IgD-negative memory B cell (primary cell): ENCODE measurements at regions not wholly inside any gene's neighbourhood (a gene's known extent, or its start where the extent isn't known, plus 50 kb on each side); places are given as distances from the start of the nearest gene placed in this dataset.
"Not testable (repeated sequence)": the region's sequence is repeated elsewhere in the genome, so short reads cannot be mapped to it uniquely, and the experiment has no call there.

Experiments
- H3K27ac Mint-ChIP-seq, 3 donors: one replicate each; pipeline ENCODE4 v1.8.0; 2020 to 2022; ENCODE audit warnings: mild to moderate bottlenecking in 3 of 3, mixed read lengths in 3 of 3, moderate library complexity in 1 of 3
- H3K27me3 Mint-ChIP-seq: one replicate; pipeline ENCODE4 v1.8.0; 2021; ENCODE audit warnings: mixed read lengths
- H3K36me3 Mint-ChIP-seq: one replicate; pipeline ENCODE4 v1.8.0; 2020; ENCODE audit warnings: mild to moderate bottlenecking, mixed read lengths
- H3K4me1 Mint-ChIP-seq, 3 donors: one replicate each; pipeline ENCODE4 v1.8.0; 2020 to 2022; ENCODE audit warnings: mixed read lengths in 3 of 3, mild to moderate bottlenecking in 1 of 3
- H3K4me3 Mint-ChIP-seq, 4 donors: one replicate each; pipeline ENCODE4 v1.8.0; 2020 to 2022; ENCODE audit warnings: mild to moderate bottlenecking in 4 of 4, mixed read lengths in 4 of 4, moderate library complexity in 3 of 4
- H3K9me3 Mint-ChIP-seq, 3 donors: one replicate each; pipeline ENCODE4 v1.8.0; 2020 to 2021; ENCODE audit warnings: mixed read lengths in 3 of 3, mild to moderate bottlenecking in 1 of 3

- Mint-ChIP-seq H3K4me3 (no peak overlapping the region), H3K9me3 (peaks cover 0 to 3% (median 0%) of the 10 kb centered on the region in 3 donors), H3K27me3 (peaks cover 7% of the 10 kb centered on the region), H3K4me1 (peaks cover 0 to 3% (median 0%) of the 10 kb centered on the region in 3 donors), H3K27ac (no peak overlapping the region), H3K36me3 (peaks cover 1% of the 10 kb centered on the region)
Observed at GRCh38 chr6:135624402-135625295, 127.1 kb upstream of the AHI1 start.

DNA sequence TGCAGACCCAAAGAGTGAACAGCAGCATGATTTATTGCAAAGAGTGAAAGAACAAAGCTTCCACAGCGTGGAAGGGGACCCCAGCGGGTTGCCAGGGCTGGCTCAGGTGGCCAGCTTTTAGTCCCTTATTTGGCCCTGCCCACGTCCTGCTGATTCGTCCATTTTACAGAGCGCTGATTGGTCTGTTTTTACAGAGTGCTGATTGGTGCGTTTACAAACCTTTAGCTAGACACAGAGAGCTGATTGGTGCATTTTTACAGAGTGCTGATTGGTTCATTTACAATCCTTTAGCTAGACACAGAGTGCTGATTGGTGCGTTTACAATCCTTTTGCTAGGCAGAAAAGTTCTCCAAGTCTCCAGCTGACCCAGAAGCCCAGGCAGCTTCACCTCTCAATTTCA lies 128.5 kb upstream of the AHI1 start:
- not testable (repeated sequence) for H3K4me3 Mint-ChIP-seq, H3K36me3 Mint-ChIP-seq, H3K4me1 Mint-ChIP-seq, H3K9me3 Mint-ChIP-seq, H3K27me3 Mint-ChIP-seq, H3K27ac Mint-ChIP-seq

- Mint-ChIP-seq H3K9me3 (peaks cover 0 to 2% (median 0%) of the 10 kb centered on the region in 3 donors), H3K36me3 (peaks cover 1% of the 10 kb centered on the region), H3K4me3 (no peak overlapping the region), H3K27me3 (peaks cover 7% of the 10 kb centered on the region), H3K27ac (no peak overlapping the region), H3K4me1 (peaks cover 0 to 3% (median 0%) of the 10 kb centered on the region in 3 donors)
Observed at GRCh38 chr6:135627092-135627715, 129.7 kb upstream of the AHI1 start.

DNA sequence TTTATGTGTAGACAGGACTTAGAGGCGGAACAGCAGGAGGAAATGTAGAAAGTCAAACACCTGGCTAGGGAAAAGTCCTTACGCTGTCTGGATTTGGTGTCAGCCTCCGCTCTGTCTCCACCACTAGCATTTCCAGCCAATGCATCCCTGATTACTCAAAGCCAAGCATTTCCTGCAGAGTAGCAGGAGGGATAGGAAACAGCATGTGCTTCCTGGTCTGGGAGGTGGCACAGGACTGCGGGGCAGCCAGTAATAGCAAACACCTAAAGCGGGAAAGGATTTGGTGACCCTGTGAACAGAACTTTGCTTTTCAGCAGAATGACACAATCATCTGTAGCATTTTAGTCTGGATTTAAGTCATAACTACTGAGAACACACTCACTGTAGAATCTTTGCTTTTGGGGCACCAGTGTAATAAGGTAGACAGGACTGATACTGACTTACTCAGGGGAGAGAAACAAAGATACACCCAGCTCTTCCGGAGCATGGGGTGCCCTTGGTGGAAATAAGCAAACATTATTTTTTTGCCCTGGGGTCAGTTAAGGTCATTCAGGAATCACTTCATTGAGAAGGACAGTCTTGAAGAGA lies 133.3 kb upstream of the AHI1 start:
- no peak overlapping the region for H3K4me3 Mint-ChIP-seq
- peaks cover 3% of the 10 kb centered on the region for H3K27me3 Mint-ChIP-seq

GRCh38 chr6:135631821-135632220 lies 134.3 kb upstream of the AHI1 start:
- H3K27me3 Mint-ChIP-seq: peaks cover 3% of the 10 kb centered on the region
- no peaks in the 10 kb centered on the region for H3K9me3 Mint-ChIP-seq
- H3K36me3 Mint-ChIP-seq: peaks cover 2% of the 10 kb centered on the region
- no peak overlapping the region for H3K27ac Mint-ChIP-seq
- H3K4me1 Mint-ChIP-seq: no peaks in the 10 kb centered on the region
- no peak overlapping the region for H3K4me3 Mint-ChIP-seq

More for the DNA sequence above, 133.3 kb upstream of the AHI1 start:
- Mint-ChIP-seq H3K4me1 (no peaks in the 10 kb centered on the region), H3K36me3 (peaks cover 2% of the 10 kb centered on the region), H3K9me3 (no peaks in the 10 kb centered on the region), H3K27ac (no peak overlapping the region)

GRCh38 chr6:135633573-135633972 lies 136.0 kb upstream of the AHI1 start:
- Mint-ChIP-seq H3K4me3 (no peak overlapping the region), H3K27ac (no peak overlapping the region)

GRCh38 chr6:135637701-135638100 lies 140.2 kb upstream of the AHI1 start:
- Mint-ChIP-seq H3K36me3 (peaks cover 2% of the 10 kb centered on the region), H3K27ac (no peak overlapping the region), H3K4me3 (no peak overlapping the region), H3K4me1 (no peaks in the 10 kb centered on the region), H3K9me3 (no peaks in the 10 kb centered on the region), H3K27me3 (peaks cover 2% of the 10 kb centered on the region)

More at GRCh38 chr6:135633573-135633972, 136.0 kb upstream of the AHI1 start:
- H3K36me3 Mint-ChIP-seq: peaks cover 2% of the 10 kb centered on the region
- no peaks in the 10 kb centered on the region for H3K9me3 Mint-ChIP-seq
- H3K4me1 Mint-ChIP-seq: no peaks in the 10 kb centered on the region
- peaks cover 3% of the 10 kb centered on the region for H3K27me3 Mint-ChIP-seq

GRCh38 chr6:135638108-135638507 lies 140.6 kb upstream of the AHI1 start:
- no peaks in the 10 kb centered on the region for H3K9me3 Mint-ChIP-seq
- H3K27me3 Mint-ChIP-seq: peaks cover 2% of the 10 kb centered on the region
- H3K4me1 Mint-ChIP-seq: no peaks in the 10 kb centered on the region
- no peak overlapping the region for H3K4me3 Mint-ChIP-seq
- peaks cover 2% of the 10 kb centered on the region for H3K36me3 Mint-ChIP-seq
- no peak overlapping the region for H3K27ac Mint-ChIP-seq

DNA sequence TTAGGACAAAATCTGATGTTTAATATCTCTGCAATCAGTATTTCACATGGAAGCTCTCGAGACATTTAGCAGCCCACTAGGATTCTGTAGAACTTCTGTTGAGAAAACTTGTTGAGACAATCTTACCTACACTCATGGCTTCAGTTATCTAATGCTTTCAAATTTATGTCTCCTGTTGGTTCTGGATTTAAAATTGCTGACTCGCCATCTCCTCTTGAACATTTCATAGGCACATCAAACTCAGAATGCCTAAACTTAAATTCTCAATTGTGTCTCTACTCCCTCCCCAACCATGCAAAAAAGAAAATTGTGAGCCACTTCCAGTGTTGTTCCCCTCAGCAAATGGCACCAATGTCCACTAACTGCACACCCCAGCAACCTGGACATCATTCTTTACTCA lies 142.5 kb upstream of the AHI1 start:
- Mint-ChIP-seq H3K36me3 (no peaks in the 10 kb centered on the region), H3K4me3 (no peak overlapping the region)

GRCh38 chr6:135640449-135641111 lies 143.0 kb upstream of the AHI1 start:
- no peak overlapping the region for H3K4me3 Mint-ChIP-seq
- no peak overlapping the region for H3K27ac Mint-ChIP-seq
- no peaks in the 10 kb centered on the region for H3K27me3 Mint-ChIP-seq
- H3K9me3 Mint-ChIP-seq: peaks cover 0 to 1% (median 0%) of the 10 kb centered on the region in 3 donors
- no peaks in the 10 kb centered on the region for H3K4me1 Mint-ChIP-seq
- H3K36me3 Mint-ChIP-seq: no peaks in the 10 kb centered on the region

More for the DNA sequence above, 142.5 kb upstream of the AHI1 start:
- H3K9me3 Mint-ChIP-seq: peaks cover 0 to 1% (median 0%) of the 10 kb centered on the region in 3 donors
- no peaks in the 10 kb centered on the region for H3K27me3 Mint-ChIP-seq
- no peaks in the 10 kb centered on the region for H3K4me1 Mint-ChIP-seq
- no peak overlapping the region for H3K27ac Mint-ChIP-seq

DNA sequence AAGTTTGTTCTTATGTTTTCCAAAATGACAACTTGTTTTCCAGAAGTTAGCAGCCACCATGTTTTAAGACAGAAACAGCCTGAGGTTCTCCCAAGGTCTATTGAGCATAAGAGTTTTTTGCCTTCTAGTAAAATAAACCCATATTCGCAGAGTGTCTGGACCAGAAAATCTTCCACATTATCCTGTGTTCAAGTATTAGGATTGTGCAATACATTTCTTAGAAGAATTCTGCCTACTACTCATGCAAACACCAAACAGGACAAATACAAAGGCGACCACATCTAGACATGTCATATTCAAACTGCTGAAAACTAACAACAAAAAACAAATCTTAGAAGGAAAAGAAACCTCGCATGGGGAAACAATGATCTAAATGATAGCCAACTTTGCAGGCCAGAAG lies 145.4 kb upstream of the AHI1 start:
- Mint-ChIP-seq H3K4me1 (no peaks in the 10 kb centered on the region), H3K27ac (no peak overlapping the region), H3K36me3 (no peaks in the 10 kb centered on the region), H3K27me3 (no peaks in the 10 kb centered on the region), H3K4me3 (no peak overlapping the region), H3K9me3 (peaks cover 0 to 1% (median 0%) of the 10 kb centered on the region in 3 donors)

DNA sequence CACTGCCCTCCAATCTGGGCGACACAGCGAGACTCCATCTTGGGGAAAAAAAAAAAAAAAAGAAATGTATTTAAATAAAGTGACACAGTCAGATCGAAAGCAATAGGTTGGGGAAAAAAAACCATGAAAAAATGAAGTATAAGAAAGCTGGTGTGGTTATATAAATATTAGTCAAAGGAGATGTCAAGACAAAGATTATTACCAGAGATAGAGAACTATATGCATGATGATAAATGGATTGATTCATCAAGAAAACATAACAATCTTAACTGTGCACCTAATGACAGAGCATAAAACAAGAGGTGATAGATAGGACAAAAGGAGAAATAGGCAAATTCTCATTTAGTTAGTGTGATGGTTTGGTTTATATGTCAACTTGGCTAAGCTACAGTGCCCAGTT lies 146.9 kb upstream of the AHI1 start:
- Mint-ChIP-seq H3K27me3 (no peaks in the 10 kb centered on the region), H3K4me3 (no peak overlapping the region), H3K4me1 (no peaks in the 10 kb centered on the region), H3K36me3 (no peaks in the 10 kb centered on the region), H3K9me3 (peaks cover under 1 to 3% (median 1%) of the 10 kb centered on the region in 3 donors), H3K27ac (no peak overlapping the region)

DNA sequence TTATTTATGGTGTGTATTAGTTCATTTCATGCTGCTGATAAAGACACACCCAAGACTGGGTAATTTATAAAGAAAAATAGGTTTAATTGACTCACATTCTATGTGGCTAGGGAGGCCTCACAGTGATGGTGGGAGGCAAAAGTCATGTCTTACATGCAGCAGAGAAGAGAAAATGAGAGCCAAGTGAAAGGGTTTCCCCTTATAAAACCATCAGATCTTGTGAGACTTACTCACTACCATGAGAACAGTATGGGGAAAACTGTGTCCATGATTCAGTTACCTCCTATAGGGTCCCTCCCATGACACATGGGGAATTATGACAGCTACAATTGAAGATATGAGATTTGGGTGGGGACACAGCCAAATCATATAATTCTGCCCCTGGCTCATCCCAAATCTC lies 150.0 kb upstream of the AHI1 start:
- Mint-ChIP-seq H3K36me3 (no peaks in the 10 kb centered on the region), H3K27ac (no peak overlapping the region), H3K4me3 (no peak overlapping the region), H3K4me1 (peaks cover 6 to 11% (median 10%) of the 10 kb centered on the region in 3 donors), H3K27me3 (no peaks in the 10 kb centered on the region), H3K9me3 (peaks cover 1 to 5% (median 3%) of the 10 kb centered on the region in 3 donors)

DNA sequence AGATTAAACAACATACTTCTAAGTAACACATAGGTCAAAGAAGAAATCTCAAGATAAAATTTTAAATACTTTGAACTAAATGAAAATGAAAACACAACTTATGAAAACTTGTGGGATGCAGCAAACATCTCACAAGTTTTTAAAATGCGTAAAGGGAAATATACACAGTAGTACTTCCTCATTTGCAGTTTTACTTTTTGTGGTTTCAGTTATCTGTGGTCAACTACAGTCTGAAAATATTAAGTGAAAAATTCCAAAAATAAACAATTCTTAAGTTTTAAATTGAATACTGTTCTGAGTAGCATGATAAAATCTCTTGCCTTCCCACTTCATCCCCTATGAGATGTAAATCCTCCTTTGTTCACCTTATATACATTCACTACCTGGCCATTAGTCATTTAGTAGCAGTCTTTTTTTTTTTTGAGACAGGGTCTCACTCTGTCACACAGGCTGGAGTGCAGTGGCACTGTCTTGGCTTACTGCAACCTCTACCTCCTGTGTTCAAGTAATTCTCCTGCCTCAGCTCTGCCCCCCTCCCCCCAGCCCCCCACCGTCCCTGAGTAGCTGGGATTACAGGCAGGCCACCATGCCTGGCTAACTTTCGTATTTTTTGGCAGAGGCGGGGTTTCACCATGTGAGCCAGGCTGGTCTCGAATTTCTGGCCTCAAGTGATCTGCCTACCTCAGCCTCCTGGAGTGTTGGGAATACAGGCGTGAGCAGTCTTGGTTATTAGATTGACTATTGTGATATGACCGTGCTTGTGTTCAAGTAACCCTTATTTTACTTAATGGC lies 154.6 kb upstream of the AHI1 start:
- Mint-ChIP-seq H3K36me3 (no peaks in the 10 kb centered on the region), H3K27ac (peak overlapping the region in 1 of 3 donors; percentile 19), H3K4me3 (peak overlapping the region; percentile 27 to 81 (median 53)), H3K9me3 (peaks cover 0 to 11% (median 6%) of the 10 kb centered on the region in 3 donors), H3K4me1 (peaks cover 6 to 11% (median 11%) of the 10 kb centered on the region in 3 donors), H3K27me3 (no peaks in the 10 kb centered on the region)
